GM18861 (cell line): ENCODE measurements at regions not wholly inside any gene's neighbourhood (a gene's known extent, or its start where the extent isn't known, plus 50 kb on each side); places are given as distances from the start of the nearest gene placed in this dataset.
A peak's percentile ranks its signal among the peaks of the same experiment; 100 is the strongest.

Experiments
- ATAC-seq: cut with Tn5 transposase; IDR thresholded peaks from one replicate; pipeline ENCODE4 v1.9.1; 2021; ENCODE audit not compliant: unreplicated experiment

- no peak for ATAC-seq
Observed at GRCh38 chr1:101316799-101317198, 80.0 kb downstream of the S1PR1 start.

GRCh38 chr1:101317590-101317989 lies 80.8 kb downstream of the S1PR1 start:
- ATAC-seq, result no peak

DNA sequence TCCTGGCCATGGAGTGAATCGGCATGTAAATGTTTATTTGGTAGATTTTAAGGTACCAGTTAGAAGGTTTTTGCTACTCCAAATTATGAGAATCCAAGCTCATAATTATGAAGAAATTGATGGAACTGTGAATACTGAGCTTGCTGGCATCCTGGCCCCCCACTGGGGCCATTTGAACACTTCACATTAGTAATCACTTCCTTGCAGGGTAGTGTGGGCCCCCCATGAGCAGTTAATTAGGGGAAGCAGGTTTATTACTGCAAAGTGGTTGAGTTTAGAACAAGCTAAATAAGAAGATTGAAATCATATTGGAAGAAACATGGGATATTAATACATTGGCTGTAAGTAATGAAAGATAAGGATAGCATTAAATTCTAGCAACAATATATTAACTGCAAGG lies 86.7 kb downstream of the S1PR1 start:
- ATAC-seq, result no peak

DNA sequence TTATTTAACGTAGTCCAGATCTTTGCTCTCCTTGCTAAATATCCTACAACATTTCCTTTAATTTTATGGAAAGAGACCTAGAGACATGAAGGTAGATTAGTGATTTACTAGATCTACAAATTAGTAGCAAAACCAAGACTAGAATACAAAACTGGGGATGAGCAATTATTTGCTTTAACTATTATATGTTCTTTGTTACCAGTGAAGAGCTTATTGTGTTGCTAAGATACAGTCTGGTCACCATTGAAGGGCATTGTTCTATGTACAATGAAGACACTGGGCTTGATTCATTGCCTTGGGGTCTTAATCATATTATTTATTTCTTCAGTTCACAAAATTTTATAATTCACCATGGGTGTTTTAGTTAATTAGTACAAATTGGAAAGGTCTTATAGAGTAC lies 88.3 kb downstream of the S1PR1 start:
- ATAC-seq, result no peak

- no peak for ATAC-seq
Observed at GRCh38 chr1:101330427-101331130, 93.8 kb downstream of the S1PR1 start.

GRCh38 chr1:101331794-101332193 lies 95.0 kb downstream of the S1PR1 start:
- no peak for ATAC-seq

DNA sequence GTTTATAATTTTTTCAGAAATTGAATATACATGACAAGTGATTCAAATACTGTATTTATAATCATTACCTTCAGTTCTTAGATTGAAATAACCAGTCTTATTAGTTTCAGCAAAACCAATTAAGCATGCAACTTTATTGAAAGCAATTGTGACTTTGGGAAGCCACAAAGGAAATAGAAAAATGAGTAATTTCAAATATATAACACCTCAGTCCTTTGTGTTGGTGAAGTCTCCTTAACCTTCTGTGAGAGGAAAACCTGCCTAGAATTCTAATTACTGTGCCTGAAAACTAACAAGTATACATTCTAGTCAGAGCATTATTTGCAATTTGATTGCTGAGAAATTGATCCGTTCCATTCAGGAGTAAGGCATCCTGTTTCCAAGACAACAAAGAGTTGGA lies 95.8 kb downstream of the S1PR1 start:
- ATAC-seq, result no peak

DNA sequence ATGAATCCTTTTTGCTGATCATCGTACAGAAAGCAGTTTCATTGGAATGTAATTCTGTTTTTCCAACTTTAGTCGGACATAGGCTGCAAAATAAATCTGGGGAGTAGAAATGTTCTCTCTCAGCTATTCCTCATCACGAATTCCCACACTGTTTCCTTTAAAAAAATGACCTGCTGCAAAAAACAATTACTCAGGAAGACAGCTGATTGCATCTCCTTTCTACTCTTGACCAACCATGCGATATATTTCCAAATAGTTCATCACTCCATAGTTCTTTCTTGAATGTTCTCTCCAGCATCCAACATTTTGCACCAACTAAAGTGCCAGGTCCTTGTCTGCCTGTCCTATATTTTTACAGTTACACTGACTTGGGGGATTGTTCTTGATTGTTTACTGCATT lies 96.4 kb downstream of the S1PR1 start:
- ATAC-seq, result no peak

DNA sequence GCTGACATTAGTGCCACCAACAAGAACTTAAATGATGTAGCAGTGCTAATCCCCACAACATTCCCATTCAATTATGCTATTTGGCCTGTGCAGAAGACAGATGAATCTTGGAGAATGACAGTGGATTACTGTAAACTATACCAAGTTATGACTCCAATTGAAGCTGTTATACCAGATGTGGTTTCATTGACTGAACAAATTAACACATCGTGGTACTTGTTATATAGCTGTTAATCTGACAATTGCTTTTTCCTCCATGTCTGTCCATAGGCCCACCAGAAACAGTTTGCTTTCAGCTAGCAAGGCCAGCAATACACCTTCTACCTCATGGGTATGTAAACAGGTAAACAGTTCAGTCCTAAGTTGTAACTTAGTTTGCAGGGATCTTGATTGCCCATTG lies 101.1 kb downstream of the S1PR1 start:
- ATAC-seq, result no peak

- ATAC-seq, result no peak
Observed at GRCh38 chr1:101338714-101339430, 102.1 kb downstream of the S1PR1 start.

DNA sequence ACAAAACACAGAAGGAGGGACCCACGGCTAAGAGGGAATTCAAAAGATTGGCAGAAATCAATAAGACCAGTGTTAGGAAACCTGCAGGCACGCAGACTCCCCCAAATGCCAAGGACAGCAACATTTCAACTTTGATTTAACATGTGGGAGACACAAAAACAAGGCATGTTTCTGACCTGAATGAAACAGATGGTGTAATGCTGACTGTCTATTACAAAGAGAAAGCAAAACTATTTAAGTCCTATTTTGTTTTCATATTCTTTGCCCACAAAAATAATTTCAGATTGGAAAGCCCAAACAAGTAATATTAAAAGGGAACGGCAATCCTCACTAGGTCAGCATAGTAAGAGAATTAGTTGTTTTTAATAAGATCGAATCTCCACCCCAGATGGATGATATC lies 107.9 kb downstream of the S1PR1 start:
- ATAC-seq, result no peak

GRCh38 chr1:101346419-101346818 lies 109.6 kb downstream of the S1PR1 start:
- ATAC-seq, result no peak

DNA sequence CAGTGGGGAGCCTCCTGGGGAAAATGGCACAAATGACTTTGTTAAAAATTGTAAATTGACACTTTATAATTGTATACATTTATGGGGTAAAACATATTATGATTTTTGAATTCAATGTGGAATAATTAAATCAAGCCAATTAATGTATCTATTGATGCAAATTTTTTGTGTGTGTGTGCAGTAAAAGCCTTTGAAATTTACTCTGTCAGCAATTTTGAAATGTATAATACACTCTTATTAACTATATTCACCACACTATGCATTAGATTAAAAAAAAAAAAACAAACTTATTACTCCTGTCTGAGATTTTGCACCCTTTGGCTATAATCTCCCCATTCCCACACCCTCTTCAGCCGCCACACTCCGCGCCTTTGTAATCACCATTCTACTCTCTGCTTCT lies 119.2 kb downstream of the S1PR1 start:
- no peak for ATAC-seq

DNA sequence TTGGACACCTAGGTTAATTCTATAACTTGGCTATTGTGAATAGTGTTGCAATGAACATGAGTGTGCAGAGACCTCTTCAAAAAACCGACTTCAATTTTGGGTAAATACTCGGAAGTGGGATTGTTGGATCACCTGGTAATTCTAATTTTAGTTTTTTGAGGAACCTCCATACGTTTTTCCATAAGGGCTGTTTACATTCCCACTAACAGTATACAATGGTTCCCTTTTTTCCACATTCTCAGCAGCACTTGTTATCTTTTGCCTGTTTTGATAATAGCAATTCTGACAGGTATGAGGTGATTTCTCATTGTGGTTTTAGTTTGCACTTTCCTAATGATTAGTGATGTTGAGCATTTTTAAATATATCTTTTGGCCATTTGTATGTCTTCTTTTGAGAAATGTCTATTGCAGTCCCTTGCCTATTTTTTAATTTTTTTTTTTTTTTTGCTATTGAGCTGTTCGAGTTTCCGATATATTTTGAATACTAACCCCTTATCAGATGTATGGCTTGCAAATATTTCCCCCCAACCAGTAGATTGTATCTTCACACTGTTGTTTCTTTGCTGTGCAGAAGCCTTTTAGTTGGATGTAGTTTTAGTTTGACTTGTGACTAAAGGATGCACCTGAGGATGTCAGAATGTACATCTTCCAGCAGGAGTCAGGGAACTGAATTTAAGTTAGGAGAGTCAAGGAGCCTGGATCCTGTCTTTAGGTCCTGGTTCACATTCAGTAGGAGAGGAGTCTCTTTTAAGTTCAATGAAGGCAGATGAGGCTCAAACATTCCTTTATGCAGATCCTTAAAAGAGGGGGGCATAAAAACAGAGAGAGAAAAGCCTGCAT lies 120.0 kb downstream of the S1PR1 start:
- no peak for ATAC-seq

- peak; percentile 99 for ATAC-seq
Observed at GRCh38 chr1:101357444-101357986, 120.7 kb downstream of the S1PR1 start.

GRCh38 chr1:101360506-101360905 lies 123.7 kb downstream of the S1PR1 start:
- ATAC-seq, result no peak

DNA sequence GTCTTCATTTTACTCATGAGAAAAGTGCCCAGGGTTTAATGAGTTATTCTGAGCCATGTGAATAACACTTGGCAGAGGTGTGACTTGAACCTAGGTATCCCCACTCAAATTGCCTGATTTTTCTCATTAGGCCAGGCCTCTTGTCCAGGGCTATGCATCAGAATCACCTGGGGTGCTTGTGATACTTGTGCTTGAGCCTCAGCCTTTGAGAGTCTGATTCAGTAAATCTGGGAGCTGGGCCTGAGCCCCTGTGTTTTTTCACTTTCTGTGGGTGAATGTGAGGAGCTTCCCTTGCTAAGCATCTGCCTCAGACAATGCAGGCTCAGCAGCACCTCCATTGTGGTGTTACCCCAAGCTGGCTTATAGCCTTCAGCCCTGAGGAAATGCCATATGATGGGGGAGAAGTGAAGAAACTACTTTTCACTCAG lies 127.1 kb downstream of the S1PR1 start:
- ATAC-seq, result no peak

GRCh38 chr1:101364370-101365120 lies 127.7 kb downstream of the S1PR1 start:
- no peak for ATAC-seq

DNA sequence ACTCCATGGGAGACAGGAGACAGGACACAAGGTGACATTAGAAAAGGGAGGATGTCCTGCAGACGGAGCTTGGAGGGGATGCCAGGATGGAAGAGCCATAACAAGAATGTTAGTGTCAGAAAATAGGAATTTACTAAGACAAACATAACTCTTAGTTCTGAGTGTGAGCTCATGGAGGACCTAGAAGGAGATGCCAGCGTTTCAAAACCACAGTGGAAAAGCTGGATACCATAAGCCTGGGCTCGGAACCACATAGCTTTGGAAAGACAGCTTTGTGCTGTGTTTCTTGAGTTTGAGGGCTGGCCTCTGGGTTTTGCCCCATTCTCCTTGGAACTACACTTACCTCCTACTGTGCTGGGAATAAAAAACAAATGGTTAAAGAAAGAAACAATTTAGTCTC lies 128.4 kb downstream of the S1PR1 start:
- ATAC-seq, result no peak

GRCh38 chr1:101365878-101366277 lies 129.1 kb downstream of the S1PR1 start:
- no peak for ATAC-seq
